ENCODE measurements at regions not wholly inside any gene's neighbourhood (a gene's known extent, or its start where the extent isn't known, plus 50 kb on each side); places are given as distances from the start of the nearest gene placed in this dataset.

GRCh38 chr18:24924066-24924716, 427.8 kb downstream of the ZNF521 start:
- no CpG with 5 or more reads among the region's 12 CpGs for WGBS (ENCODE audit: extremely low coverage, insufficient read length, low lambda C conversion rate)
- DNase-seq = peak; percentile 53

More at GRCh38 chr18:24924066-24924716, 427.8 kb downstream of the ZNF521 start:
- Histone ChIP-seq H3K4ac (ENCODE audit: low read depth, low read length) (no peak overlapping the region), H3K23me2 (ENCODE audit: insufficient read length, low read depth, low read length, poor library complexity, severe bottlenecking) (no peaks in the 10 kb centered on the region), H2BK12ac (ENCODE audit: insufficient read length, low read depth, low read length) (no peak overlapping the region), H4K20me1 (ENCODE audit: control insufficient read depth, insufficient read depth, insufficient read length) (no peaks in the 10 kb centered on the region), H2BK5ac (ENCODE audit: insufficient read length, low read length) (no peak overlapping the region), H3K56ac (ENCODE audit: insufficient read length, low read depth, low read length) (no peak overlapping the region), H2AK5ac (ENCODE audit: insufficient read length, low read length) (no peak overlapping the region), H4K8ac (replicated peaks; ENCODE audit: insufficient read length, low read depth, low read length) (no peak overlapping the region), H3K79me1 (ENCODE audit: insufficient read depth, low read depth, low read length, poor library complexity, severe bottlenecking) (no peaks in the 10 kb centered on the region), H2BK120ac (ENCODE audit: low read depth, low read length, poor library complexity, severe bottlenecking) (no peak overlapping the region), H4K5ac (ENCODE audit: insufficient read length, low read depth, low read length) (no peak overlapping the region), H2AFZ (ENCODE audit: low read length) (no peak overlapping the region), H3K4me1 (ENCODE audit: insufficient read depth, low read length) (peaks cover 6% of the 10 kb centered on the region), H3K9me3 (ENCODE audit: control insufficient read depth, low read depth, low read length) (no peaks in the 10 kb centered on the region), H3K14ac (ENCODE audit: insufficient read depth, low read length) (no peak overlapping the region), H3K18ac (ENCODE audit: insufficient read length, low read depth, low read length) (no peak overlapping the region), H2BK20ac (ENCODE audit: low read depth, low read length, poor library complexity, severe bottlenecking) (no peak overlapping the region), H3T11ph (ENCODE audit: low read length) (no peak overlapping the region), H3K23ac (ENCODE audit: insufficient read length, low read depth, low read length) (no peak overlapping the region), H2BK15ac (ENCODE audit: low read depth, low read length) (no peak overlapping the region), H3K27me3 (ENCODE audit: insufficient read depth, low read length) (no peaks in the 10 kb centered on the region; the same call in 1 of the 2 replicates), H3K27ac (ENCODE audit: insufficient read length, low read depth, low read length) (no peak overlapping the region), H3K79me2 (ENCODE audit: insufficient read depth, low read length) (no peaks in the 10 kb centered on the region), H4K91ac (ENCODE audit: insufficient read length, low read depth, low read length) (no peak overlapping the region), H3K4me2 (ENCODE audit: insufficient read depth, insufficient read length, low read length) (no peak overlapping the region), H3K9ac (ENCODE audit: extremely low read depth, insufficient read length, low read length) (no peak overlapping the region)
- Mint-ChIP-seq H3K27ac (peak overlapping the region in 1 of 3 experiments; percentile 23; a peak in 1 of 7 replicates), H3K9me3 (no peaks in the 10 kb centered on the region), H3K4me1 (peaks cover 23 to 25% of the 10 kb centered on the region in 2 experiments), H3K27me3 (ENCODE audit: low read depth) (peaks cover 26% of the 10 kb centered on the region), H3K36me3 (ENCODE audit: insufficient read depth in 1 of 3, low read depth in 3 of 3) (no peaks in the 10 kb centered on the region; a peak in 1 of 7 replicates), H3K4me3 (no peak overlapping the region)
- TF ChIP-seq CTCF (conservative IDR thresholded peaks at IDR 0.05) = no peak
